GM13976 (cell line): ENCODE measurements at regions not wholly inside any gene's neighbourhood (a gene's known extent, or its start where the extent isn't known, plus 50 kb on each side); places are given as distances from the start of the nearest gene placed in this dataset.

Source experiments
- DNase-seq: peaks from one replicate; pipeline ENCODE4 v3.0.0; 2012; ENCODE audit warnings: low spot score
- in situ Hi-C: fragments of 300-500 bp; cut with MboI; formaldehyde crosslinking; loops from one replicate; pipeline ENCODE4 v1.12.0; 2022; ENCODE audit warnings: low sequenced_read_pairs, mixed read lengths, inconsistent platforms; ENCODE audit not compliant: unreplicated experiment
- TF ChIP-seq, protein P1 (sequence below): IDR thresholded peaks from 2 replicates; pipeline ENCODE4 v1.5.1; 2012; ENCODE audit warnings: borderline replicate concordance, mild to moderate bottlenecking; ENCODE audit not compliant: insufficient read depth; ENCODE audit errors: extremely low read depth, missing control alignments, control extremely low read depth

DNA sequence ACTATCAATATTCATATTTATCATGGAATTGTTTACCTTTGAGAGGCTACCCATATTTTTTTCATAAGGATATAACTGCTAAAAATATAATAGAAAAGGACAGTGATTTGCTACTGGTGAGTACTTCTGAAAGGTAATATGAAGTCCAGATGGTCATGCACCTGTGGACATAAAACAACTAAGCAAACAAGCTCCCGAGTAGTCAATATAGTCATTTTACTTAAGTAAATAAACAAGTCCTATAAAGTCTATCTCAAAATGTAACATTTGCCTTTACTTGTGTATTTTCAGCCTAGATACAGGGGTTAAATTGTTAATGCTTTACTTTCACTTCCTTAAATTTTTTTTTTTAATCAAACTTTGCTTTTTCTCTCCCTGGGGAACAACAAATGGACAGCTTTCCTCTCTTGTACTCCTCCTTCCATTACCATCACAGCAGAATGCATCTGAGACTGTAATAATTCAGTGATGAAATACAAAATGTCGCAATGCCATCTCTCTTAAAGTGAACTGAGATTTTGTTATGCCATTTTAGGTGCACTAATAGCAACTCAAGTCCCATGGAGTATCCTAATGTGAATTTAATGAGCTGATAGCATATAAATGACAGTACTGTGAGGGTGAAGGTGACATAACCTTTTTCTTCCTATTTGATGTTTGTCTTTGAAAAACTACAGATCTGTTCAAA lies 1325.4 kb upstream of the ZEB2 start:
- in situ Hi-C loops: no loop called here
- no peak for DNase-seq
- TF ChIP-seq, protein P1, sequence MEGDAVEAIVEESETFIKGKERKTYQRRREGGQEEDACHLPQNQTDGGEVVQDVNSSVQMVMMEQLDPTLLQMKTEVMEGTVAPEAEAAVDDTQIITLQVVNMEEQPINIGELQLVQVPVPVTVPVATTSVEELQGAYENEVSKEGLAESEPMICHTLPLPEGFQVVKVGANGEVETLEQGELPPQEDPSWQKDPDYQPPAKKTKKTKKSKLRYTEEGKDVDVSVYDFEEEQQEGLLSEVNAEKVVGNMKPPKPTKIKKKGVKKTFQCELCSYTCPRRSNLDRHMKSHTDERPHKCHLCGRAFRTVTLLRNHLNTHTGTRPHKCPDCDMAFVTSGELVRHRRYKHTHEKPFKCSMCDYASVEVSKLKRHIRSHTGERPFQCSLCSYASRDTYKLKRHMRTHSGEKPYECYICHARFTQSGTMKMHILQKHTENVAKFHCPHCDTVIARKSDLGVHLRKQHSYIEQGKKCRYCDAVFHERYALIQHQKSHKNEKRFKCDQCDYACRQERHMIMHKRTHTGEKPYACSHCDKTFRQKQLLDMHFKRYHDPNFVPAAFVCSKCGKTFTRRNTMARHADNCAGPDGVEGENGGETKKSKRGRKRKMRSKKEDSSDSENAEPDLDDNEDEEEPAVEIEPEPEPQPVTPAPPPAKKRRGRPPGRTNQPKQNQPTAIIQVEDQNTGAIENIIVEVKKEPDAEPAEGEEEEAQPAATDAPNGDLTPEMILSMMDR: no peak

DNA sequence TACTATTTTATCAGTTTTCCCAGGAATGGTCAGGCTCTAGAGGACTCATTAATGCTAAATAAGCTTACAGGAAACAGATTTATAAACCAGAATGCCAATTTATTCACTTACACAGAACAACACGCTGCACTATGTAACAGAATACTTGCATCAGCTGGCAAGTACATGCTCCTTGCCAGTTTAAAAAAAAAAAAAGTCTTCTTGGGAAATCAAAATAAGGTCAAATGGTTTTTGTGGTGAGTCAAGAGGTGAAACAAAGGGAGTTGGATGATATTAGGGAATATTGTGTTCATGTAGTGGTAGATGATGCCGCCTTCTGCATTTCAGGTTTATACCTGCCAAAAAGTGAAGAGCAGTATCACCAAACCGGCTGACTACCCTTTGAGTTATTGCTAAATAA lies 1322.1 kb upstream of the ZEB2 start:
- in situ Hi-C loops: no loop called here
- DNase-seq: no peak
- TF ChIP-seq, protein P1: no peak

DNA sequence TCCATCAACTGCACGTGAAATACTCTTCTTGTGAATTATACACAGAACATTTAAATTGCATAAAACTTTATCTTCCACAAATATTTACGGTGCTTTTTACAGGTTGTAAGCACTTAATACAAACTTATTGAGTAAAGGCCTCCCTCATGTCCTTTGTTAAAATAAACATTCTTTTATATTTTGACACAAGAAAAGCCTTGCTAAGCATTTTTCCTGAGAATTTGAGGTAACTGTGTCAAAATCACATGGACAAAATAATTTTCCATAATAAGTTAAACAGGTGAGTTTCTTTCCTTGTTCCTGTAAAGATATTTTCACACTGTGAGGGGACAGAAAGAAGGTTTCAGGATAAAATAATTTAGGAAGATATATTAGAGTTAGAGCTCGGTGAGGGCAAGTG lies 1317.1 kb upstream of the ZEB2 start:
- in situ Hi-C loops: no loop called here
- TF ChIP-seq, protein P1: no peak
- DNase-seq: no peak

DNA sequence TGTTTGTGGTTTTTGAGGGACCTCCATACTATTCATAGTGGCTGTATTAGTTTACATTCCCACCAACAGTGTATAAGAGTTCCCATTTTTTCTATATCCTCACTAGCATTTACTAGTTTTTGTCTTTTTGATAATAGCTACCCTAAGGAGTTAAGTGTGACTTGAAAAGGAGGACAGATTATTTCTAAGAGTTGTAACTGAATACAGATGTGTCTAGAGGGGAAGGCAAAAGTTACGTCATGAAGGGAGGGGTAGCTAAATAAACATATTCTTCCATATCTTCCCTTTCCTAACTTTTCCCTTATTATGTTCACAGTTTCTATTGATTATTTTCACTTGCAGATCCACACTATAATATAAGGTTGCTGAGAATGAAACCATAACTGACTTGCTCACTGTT lies 1315.7 kb upstream of the ZEB2 start:
- TF ChIP-seq, protein P1: no peak

DNA sequence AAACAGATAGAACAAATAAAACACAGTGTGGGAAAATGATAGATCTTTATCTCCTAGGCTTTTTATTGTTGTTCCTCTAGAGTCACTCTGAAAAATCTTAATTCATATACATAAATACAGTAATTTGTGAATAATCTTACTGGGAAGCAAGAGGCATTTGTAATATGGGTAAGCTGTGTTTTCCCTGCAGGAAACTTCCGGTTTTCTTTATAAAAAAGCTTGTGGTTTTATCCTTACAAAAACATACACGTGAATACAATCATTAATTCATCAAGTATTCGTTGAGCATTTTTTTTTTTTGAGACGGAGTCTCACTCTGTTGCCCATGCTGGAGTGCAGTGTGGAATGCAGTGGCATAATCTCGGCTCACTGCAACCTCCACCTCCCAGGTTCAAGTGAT lies 1312.8 kb upstream of the ZEB2 start:
- TF ChIP-seq, protein P1: no peak
- in situ Hi-C loops: no loop called here
- no peak for DNase-seq

More for the DNA sequence above, 1315.7 kb upstream of the ZEB2 start:
- in situ Hi-C loops: no loop called here
- DNase-seq: no peak

DNA sequence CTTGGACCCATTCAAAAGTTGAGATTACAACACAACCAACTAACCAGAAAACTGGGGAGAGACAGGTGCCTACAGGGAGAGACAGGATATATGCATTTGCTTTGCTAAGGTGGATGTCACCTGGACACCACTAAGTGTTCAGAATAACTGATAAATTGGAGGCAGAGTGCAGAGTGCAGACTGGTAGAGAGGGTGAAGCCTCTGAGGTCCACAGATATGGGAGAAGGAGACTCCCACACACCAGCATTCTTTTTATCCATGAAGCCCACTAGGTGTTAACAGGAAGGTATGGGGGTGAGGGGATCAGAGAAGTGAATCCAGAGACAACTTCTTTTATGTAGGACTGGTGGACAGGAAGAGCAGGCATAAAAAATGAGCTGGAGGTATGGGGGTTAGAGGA lies 1310.0 kb upstream of the ZEB2 start:
- no peak for DNase-seq
- TF ChIP-seq, protein P1: no peak
- in situ Hi-C loops: no loop called here
